HG03520 (cell line): ENCODE measurements at regions not wholly inside any gene's neighbourhood (a gene's known extent, or its start where the extent isn't known, plus 50 kb on each side); places are given as distances from the start of the nearest gene placed in this dataset.
"Not testable (repeated sequence)": the region's sequence is repeated elsewhere in the genome, so short reads cannot be mapped to it uniquely, and the experiment has no call there.

ENCODE experiments used
- ATAC-seq: cut with Tn5 transposase; IDR thresholded peaks from one replicate; pipeline ENCODE4 v1.9.1; 2021; ENCODE audit warnings: mild to moderate bottlenecking, moderate library complexity; ENCODE audit not compliant: unreplicated experiment

DNA sequence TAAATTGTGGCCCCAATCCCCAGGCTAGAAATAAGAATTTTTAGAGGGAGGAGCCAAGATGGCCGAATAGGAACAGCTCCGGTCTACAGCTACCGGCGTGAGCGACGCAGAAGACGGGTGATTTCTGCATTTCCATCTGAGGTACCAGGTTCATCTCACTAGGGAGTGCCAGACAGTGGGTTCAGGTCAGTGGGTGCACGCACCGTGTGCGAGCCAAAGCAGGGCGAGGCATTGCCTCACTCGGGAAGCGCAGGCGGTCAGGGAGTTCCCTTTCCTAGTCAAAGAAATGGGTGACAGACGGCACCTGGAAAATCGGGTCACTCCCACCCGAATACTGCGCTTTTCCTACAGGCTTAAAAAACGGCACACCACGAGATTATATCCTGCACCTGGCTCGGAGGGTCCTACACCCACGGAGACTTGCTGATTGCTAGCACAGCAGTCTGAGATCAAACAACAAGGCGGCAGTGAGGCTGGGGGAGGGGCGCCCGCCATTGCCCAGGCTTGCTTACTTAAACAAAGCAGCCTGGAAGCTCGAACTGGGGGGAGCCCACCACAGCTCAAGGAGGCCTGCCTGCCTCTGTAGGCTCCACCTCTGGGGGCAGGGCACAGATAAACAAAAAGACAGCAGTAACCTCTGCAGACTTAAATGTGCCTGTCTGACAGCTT lies 257.7 kb upstream of the MEIS1 start:
- ATAC-seq = not testable (repeated sequence)

- no peak for ATAC-seq
Measured at GRCh38 chr2:66174491-66174890, 260.4 kb upstream of the MEIS1 start.

GRCh38 chr2:66173645-66174044 lies 261.3 kb upstream of the MEIS1 start:
- no peak for ATAC-seq

GRCh38 chr2:66171530-66171929 lies 263.4 kb upstream of the MEIS1 start:
- ATAC-seq = no peak

DNA sequence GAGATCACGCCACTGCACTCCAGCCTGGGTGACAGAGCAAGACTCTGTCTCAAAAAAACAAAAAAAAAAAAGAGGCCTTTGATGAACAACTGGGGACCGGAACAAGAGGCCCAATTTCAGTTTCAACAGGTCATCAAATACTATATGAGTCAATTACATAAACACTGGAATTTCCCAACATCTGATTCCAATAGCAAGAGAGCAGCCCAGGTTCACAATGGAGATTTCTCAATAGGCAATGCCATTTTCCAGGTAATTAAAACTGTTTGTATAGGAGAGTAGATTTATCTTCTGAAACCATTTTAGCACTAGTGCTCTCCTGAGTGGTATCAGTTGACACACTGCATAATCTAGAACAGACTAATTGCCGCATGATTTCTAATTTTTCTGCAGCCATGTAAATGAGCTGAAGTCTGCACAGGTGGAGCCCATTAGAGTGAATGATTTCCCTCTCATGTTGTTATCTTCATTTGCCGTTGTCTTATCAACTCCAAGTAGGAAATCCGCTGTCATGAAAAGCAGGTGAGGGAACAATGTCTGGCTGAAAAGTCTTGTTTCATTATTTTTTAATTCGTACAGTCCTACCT lies 264.1 kb upstream of the MEIS1 start:
- ATAC-seq = no peak

DNA sequence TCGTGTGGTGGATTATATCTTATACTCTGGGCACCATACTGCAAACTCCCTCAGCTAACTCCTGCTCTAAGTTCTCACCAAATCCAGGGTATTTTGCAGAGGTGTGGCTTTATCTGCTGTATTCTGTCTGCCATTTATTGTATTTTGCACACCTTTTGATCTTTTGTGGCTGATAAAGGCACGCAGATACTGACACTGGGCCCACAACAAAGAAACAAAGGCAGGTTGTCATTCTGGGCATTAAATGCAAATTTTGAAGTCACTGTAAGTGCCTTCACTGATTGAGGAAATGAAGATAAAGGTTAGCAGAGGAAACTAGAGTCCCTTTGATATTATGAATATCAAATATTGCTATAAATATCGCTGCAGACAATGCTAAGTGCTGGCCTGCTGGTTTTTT lies 265.8 kb upstream of the MEIS1 start:
- no peak for ATAC-seq

- ATAC-seq = no peak
Measured at GRCh38 chr2:66164470-66164869, 270.5 kb upstream of the MEIS1 start.

DNA sequence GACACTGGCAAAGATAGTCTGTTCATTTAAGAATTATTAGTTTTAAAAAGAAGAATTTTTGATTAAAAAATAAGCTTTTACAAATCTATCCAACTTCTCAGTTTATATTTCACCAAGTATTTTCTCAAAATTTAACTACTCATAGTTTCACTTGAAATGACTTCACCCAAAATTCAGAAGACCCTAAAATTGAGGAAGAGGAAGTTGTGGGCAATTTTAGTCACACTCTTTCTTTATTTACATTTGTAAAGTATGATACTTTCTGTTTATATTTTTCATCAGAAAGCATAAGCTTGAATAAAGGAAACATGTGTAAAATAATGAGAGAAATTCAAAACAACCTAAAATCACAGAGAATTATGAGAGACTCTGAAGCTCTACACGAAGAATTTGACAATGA lies 278.8 kb upstream of the MEIS1 start:
- no peak for ATAC-seq

GRCh38 chr2:66153941-66154340 lies 281.0 kb upstream of the MEIS1 start:
- ATAC-seq = no peak

DNA sequence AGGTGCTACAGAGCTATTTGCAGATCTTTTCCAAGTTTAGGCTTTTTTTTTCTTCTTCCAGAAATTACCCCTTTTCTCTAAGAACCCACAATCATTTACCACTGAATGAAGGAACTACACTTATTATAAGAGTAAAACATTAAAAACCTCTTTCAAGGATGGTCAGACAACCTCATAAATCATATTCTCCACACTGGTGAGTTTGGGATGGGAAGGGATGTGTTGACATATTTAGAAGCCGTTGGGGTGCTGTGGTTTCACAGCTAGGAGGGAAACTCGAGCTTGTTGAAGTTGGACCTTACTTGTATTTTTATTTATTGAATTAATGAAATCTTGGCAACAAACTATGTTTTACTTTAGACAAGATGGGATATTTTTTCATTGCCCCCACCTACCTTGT lies 289.4 kb upstream of the MEIS1 start:
- no peak for ATAC-seq

GRCh38 chr2:66144324-66144723 lies 290.6 kb upstream of the MEIS1 start:
- not testable (repeated sequence) for ATAC-seq

- ATAC-seq = no peak
Measured at GRCh38 chr2:66137606-66138130, 297.3 kb upstream of the MEIS1 start.

DNA sequence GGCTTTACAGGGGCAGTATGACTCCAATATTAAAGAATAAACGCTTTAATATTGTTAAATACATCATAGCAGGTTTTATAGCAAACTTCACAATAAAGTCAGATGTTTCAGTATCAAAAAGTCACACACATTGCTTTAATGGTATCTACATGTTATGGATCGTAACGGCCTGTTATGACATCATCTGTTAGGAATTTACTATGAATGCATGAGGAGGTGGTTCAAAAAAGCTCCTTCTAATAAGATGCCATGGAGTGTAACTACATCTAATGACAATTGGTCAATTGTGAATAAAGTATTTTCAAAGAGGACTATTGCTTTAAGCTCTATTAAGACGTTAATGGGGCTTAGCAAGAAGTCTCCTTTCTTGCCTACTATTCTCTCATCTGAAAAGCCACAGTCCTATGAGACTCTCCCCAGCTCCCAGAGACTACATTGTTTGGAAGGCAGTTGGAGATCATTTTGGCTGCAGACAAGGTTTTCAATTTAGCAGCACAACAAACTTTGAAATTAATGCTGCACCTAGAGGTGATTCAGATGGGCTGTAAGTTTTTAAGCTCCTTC lies 300.7 kb upstream of the MEIS1 start:
- ATAC-seq = no peak

DNA sequence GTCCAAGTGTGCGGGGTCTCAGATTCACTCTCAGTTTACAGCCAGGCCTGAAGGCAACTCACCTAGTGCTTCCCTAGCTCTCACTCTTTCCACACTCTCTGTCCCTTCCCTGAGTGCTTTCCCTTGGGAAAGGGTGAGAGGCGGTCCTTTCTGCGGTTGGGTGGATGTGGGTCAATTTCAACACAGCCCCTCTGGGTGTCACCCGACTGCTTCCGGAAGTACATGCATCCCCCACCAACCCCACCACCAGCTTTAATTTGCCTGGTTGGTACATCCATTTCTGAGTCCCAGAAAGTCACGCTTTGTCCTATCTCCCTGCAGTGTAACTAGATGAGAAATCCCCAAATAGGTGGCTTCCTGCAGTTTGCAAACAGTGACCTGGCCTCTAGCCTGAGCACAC lies 307.3 kb upstream of the MEIS1 start:
- no peak for ATAC-seq

DNA sequence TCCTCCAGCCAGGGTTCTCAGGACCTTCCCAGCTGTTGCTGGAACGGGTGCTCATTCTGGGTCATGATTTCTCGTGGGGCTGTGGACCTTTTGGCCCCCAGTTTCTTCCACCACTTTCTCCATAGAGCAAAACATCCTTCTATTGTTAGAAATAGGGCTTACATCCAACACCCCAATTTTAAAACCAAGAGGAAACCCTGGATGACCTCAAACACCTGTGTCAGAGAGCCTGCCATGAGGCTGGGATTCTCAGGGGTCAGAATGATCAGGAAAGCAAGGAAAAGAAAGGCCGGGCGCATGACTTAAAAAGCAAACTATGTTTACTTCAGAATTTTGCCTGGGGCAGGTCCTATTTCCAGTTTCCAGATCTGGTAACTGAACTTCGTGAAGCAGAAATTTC lies 307.9 kb upstream of the MEIS1 start:
- ATAC-seq = no peak

GRCh38 chr2:66125951-66126350 lies 309.0 kb upstream of the MEIS1 start:
- ATAC-seq = no peak

- ATAC-seq = no peak
Measured at GRCh38 chr2:66122516-66122915, 312.4 kb upstream of the MEIS1 start.

DNA sequence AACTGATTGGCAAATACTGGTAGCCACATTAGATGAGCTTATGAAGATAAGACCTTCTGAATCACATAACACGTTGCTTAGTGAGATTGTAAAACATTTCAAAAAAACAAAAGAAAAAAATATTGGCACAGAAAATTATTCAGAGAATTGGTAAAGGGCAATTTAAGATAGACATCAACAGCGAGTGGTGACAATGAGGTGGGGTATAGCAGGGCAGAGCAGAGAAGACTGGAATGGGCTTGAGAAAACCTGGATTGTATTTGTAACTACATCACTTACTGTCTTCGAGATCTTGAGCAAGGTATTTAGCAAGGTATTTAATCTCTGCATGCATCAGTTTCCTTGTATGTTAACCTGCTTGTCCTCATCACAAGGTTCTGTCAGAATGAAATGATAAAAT lies 313.0 kb upstream of the MEIS1 start:
- ATAC-seq = no peak

GRCh38 chr2:66113988-66114625 lies 320.8 kb upstream of the MEIS1 start:
- ATAC-seq = no peak

- no peak for ATAC-seq
Measured at GRCh38 chr2:66111706-66112105, 323.2 kb upstream of the MEIS1 start.

- ATAC-seq = no peak
Measured at GRCh38 chr2:66110608-66111007, 324.3 kb upstream of the MEIS1 start.

DNA sequence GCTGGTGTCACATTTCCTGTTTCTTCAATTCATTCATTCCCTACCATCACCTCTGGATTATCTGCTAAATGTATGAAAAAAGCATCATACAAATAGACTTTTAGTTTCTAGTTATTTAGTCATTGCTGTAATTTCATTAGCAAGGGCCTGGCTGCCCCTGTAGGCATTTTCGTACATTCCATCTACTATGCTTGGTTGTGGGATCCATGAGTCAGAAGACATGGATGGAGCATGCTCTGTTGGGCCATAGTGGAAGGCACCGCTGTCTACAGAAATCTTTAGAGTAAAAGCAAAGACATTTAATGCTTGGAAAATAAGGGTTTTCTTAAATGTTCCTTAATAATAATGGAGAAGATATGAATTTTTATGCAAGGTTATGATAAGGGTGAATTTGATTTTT lies 324.8 kb upstream of the MEIS1 start:
- ATAC-seq = no peak
